Esophagus mucosa (tissue), 1 donor: ENCODE measurements at regions not wholly inside any gene's neighbourhood (a gene's known extent, or its start where the extent isn't known, plus 50 kb on each side); places are given as distances from the start of the nearest gene placed in this dataset.
"Not testable (repeated sequence)": the region's sequence is repeated elsewhere in the genome, so short reads cannot be mapped to it uniquely, and the experiment has no call there.

Experiments
- ATAC-seq: fragments of 200-7000 bp; cut with Tn5 transposase; one replicate; pipeline ENCODE4 v1.9.1; 2020
- donor health status: DM: yes; HTN: yes; CAD: no.

- ATAC-seq: peak; percentile 73
These were observed 62.1 kb upstream of the SMURF2 start for GRCh38 chr17:64724246-64724645.

- ATAC-seq: no peak
These were observed 61.7 kb upstream of the SMURF2 start for GRCh38 chr17:64723781-64724180.

DNA sequence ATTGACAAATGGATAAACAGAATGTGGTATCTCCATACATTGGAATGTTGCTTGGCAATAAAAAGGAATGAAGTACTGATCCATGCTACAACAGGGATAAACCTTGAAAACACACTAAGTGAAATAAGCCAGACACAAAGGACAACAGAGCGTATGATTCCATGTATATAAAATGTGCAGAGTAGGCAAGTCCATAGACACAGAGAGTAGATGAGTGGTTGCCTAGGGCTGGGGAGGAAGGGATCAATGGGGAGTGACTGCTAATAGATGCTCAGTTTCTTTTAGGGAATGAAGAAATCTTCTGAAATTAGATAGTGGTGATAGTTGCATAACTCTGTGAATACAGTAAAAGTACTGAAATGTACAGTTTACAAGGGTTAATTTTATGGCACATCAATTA is 59.4 kb upstream of the SMURF2 start:
- peak; percentile 52 for ATAC-seq

GRCh38 chr17:64720253-64720652 is 58.1 kb upstream of the SMURF2 start:
- not testable (repeated sequence) for ATAC-seq

DNA sequence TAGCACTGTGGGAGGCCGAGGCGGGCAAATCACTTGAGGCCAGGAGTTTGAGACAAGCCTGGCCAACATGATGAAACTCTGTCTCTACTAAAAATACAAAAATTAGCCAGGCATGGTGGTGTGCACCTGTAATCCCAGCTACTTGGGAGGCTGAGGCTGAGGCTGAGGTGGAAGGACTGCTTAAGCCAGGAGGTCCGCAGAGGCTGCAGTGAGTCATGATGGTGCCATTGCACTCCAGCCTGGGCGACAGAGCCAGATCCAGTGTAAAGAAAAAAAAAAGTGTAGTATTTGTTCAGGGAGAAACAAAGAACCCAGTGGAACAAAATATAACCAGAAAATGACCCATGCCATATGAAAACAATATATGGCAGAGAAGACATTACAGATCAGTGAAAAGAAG is 57.4 kb upstream of the SMURF2 start:
- not testable (repeated sequence) for ATAC-seq

GRCh38 chr17:64718816-64719215 is 56.7 kb upstream of the SMURF2 start:
- not testable (repeated sequence) for ATAC-seq

- peak; percentile 39 for ATAC-seq
These were observed 56.0 kb upstream of the SMURF2 start for GRCh38 chr17:64718058-64718457.

- ATAC-seq: not testable (repeated sequence)
These were observed 54.4 kb upstream of the SMURF2 start for GRCh38 chr17:64716496-64716895.

DNA sequence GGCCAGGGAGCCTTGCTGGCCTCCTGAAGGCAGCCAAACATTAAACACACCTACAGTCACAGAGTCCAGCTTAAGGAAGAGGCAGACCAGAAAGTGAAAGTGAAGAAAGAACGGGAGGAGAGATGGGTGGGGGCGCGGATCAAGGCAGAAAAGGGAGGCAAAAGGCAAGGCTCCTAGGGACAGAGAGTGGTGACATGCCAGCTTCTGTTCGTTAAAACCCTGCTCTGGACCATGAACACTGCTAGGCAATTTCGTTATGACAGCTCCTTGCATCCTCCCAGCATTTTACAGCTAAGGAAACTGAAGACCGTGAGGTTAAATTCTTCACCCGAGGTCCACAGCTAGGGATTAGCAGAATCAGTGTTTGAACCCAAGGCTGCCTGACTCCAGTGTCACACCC is 51.7 kb upstream of the SMURF2 start:
- not testable (repeated sequence) for ATAC-seq

DNA sequence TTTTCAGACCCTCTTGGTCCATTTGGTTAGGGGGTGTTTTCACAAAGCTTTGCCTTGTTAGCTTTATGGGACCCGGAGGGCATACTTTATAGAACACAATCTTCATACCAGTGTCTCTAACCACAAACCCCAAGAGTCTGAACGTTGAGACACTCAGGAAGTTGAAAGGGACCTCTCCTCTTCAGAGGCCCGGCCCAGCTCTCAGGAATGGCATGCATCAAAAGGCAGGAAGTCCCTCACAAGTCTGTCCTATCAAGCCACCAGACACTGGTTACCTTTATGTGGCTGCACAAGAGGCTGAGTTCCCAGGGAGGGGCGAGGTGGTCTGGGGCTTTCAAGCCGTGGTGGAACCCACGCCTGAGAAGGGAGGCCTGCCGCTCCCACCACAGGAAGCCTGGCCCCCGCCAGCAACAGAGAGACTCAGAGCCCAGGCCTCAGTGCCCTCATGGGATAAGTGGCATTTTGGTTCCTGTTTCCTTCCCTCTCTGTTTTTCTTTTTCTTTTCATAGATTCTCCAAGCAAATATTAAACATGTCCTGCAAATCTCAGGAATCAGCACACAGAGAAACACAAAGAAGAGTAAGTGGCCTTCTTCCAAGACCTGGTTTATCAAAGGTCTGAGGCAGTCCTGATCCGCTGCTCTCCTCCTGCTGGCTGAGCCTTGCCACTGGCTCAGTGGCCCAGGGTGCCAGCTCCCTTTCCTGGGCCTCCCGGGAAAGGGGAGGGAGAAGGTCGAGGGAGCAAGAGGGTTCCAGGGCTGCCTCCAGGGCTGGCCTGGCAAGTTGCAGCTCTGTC is 50.6 kb upstream of the SMURF2 start:
- not testable (repeated sequence) for ATAC-seq
